CD4-positive, alpha-beta T cell (primary cell): ENCODE measurements at regions not wholly inside any gene's neighbourhood (a gene's known extent, or its start where the extent isn't known, plus 50 kb on each side); places are given as distances from the start of the nearest gene placed in this dataset.

Experiments used
- ATAC-seq: fragments of 200-7000 bp; cut with Tn5 transposase; one replicate; pipeline ENCODE4 v1.10.0; 2022; ENCODE audit warnings: mild to moderate bottlenecking; ENCODE audit not compliant: poor library complexity
- CTCF ChIA-PET: fragments of 350-600 bp; sonication (Branson Sonifier 250); formaldehyde crosslinking; loops from one replicate; lab custom pipeline; 2021; ENCODE audit warnings: antibody characterized with exemption, inconsistent platforms; lab: Charles Lee
- POLR2A ChIA-PET: fragments of 350-600 bp; sonication (Branson Sonifier 250); formaldehyde crosslinking; loops from one replicate; lab custom pipeline; 2021; ENCODE audit warnings: antibody characterized with exemption, inconsistent platforms; lab: Charles Lee
- DNase-seq, 14 experiments: peaks; one replicate each; pipeline ENCODE4 v3.0.0-alpha.2; 2013 to 2020; ENCODE audit warnings: mixed read lengths in 2 of 14
- H3K27ac ChIP-seq, 2 donors: one replicate each; pipeline versions ENCODE4 v1.5.1 to v1.7.0; 2013; ENCODE audit warnings: low read length in 2 of 2, low read depth in 1 of 2, mild to moderate bottlenecking in 1 of 2
- H3K27me3 ChIP-seq, 2 experiments: 1 replicate in 1 of 2; 2 replicates in 1 of 2; pipeline versions ENCODE4 v1.6.1 to v1.7.0; 2013; ENCODE audit warnings: low read length in 2 of 2, control low read depth in 1 of 2, mild to moderate bottlenecking in 1 of 2, moderate library complexity in 1 of 2; ENCODE audit not compliant: insufficient read depth in 2 of 2, control insufficient read depth in 1 of 2
- H3K36me3 ChIP-seq: one replicate; pipeline ENCODE4 v1.6.1; 2013; ENCODE audit warnings: low read length, control low read depth; ENCODE audit not compliant: insufficient read depth
- H3K4me1 ChIP-seq: one replicate; pipeline ENCODE4 v1.6.1; 2013; ENCODE audit warnings: low read length, control low read depth; ENCODE audit not compliant: insufficient read depth
- H3K4me3 ChIP-seq: one replicate; pipeline ENCODE4 v1.5.1; 2013; ENCODE audit warnings: mild to moderate bottlenecking, low read length, moderate library complexity
- H3K9me3 ChIP-seq, 2 experiments: 1 replicate in 1 of 2; 2 replicates in 1 of 2; pipeline versions ENCODE4 v1.6.1 to v1.7.0; 2013; ENCODE audit warnings: low read length in 2 of 2, mild to moderate bottlenecking in 2 of 2, control low read depth in 1 of 2, moderate library complexity in 1 of 2; ENCODE audit not compliant: control insufficient read depth in 1 of 2, insufficient read depth in 1 of 2
- H3K27ac Mint-ChIP-seq: one replicate; pipeline ENCODE4 v1.8.0; 2020; ENCODE audit warnings: mixed read lengths
- H3K27me3 Mint-ChIP-seq: one replicate; pipeline ENCODE4 v1.8.0; 2021; ENCODE audit warnings: mixed read lengths
- H3K36me3 Mint-ChIP-seq: one replicate; pipeline ENCODE4 v1.8.0; 2021; ENCODE audit warnings: low read depth, mixed read lengths
- H3K4me1 Mint-ChIP-seq: one replicate; pipeline ENCODE4 v1.8.0; 2021; ENCODE audit warnings: low read depth, mixed read lengths
- H3K4me3 Mint-ChIP-seq: one replicate; pipeline ENCODE4 v1.8.0; 2020; ENCODE audit warnings: mild to moderate bottlenecking, mixed read lengths
- H3K9me3 Mint-ChIP-seq: one replicate; pipeline ENCODE4 v1.8.0; 2020; ENCODE audit warnings: mixed read lengths
- CTCF ChIP-seq: fragments of 200-600 bp; IDR thresholded peaks from one replicate; pipeline ENCODE4 v1.8.0; 2022; ENCODE audit warnings: antibody characterized with exemption, mild to moderate bottlenecking
- intact Hi-C, 2 experiments: fragments of 100-400 bp; cut with DNase I in 1 of 2; cut with micrococcal nuclease in 1 of 2; formaldehyde crosslinking; loops; one replicate each; pipeline versions ENCODE4 v1.15.1 to v1.9.0; 2023 to 2025; cut with DNase I, micrococcal nuclease

- Histone ChIP-seq H3K27me3 (no peaks in the 10 kb centered on the region), H3K4me3 (no peak overlapping the region), H3K4me1 (no peaks in the 10 kb centered on the region), H3K36me3 (no peaks in the 10 kb centered on the region), H3K27ac (no peak overlapping the region), H3K9me3 (peaks cover 0 to 3% of the 10 kb centered on the region in 2 experiments)
- no peak overlapping the region for H3K27ac Mint-ChIP-seq
- intact Hi-C loops, result loop anchor here in 1 of 2 experiments (10.0 kb wide), 1 partner anchor 415 kb away; no protein-coding TSS in a partner anchor
- no peak for ATAC-seq
- H3K4me1 Mint-ChIP-seq, result no peaks in the 10 kb centered on the region
- H3K9me3 Mint-ChIP-seq, result no peaks in the 10 kb centered on the region
- H3K36me3 Mint-ChIP-seq, result no peaks in the 10 kb centered on the region
- POLR2A ChIA-PET, result no interaction called here
- no peak overlapping the region for H3K4me3 Mint-ChIP-seq
- H3K27me3 Mint-ChIP-seq, result no peaks in the 10 kb centered on the region
- no peak for TF ChIP-seq CTCF
- DNase-seq, result peak in 2 of 14 experiments; percentile 10 to 16
- CTCF ChIA-PET, result no interaction called here
Measured at GRCh38 chr4:89489338-89489771, 181.8 kb upstream of the GPRIN3 start.

GRCh38 chr4:89488736-89489135, 181.1 kb upstream of the GPRIN3 start:
- Mint-ChIP-seq H3K9me3 (no peaks in the 10 kb centered on the region), H3K4me1 (no peaks in the 10 kb centered on the region), H3K27ac (no peak overlapping the region), H3K4me3 (no peak overlapping the region), H3K27me3 (no peaks in the 10 kb centered on the region), H3K36me3 (no peaks in the 10 kb centered on the region)
- Histone ChIP-seq H3K27ac (no peak overlapping the region), H3K4me1 (no peaks in the 10 kb centered on the region), H3K4me3 (no peak overlapping the region), H3K9me3 (peaks cover 0 to 3% of the 10 kb centered on the region in 2 experiments), H3K36me3 (no peaks in the 10 kb centered on the region), H3K27me3 (no peaks in the 10 kb centered on the region)
- POLR2A ChIA-PET, result no interaction called here
- CTCF ChIA-PET, result no interaction called here
- ATAC-seq, result no peak
- TF ChIP-seq CTCF, result no peak
- no peak for DNase-seq
- intact Hi-C loops, result loop anchor here in 1 of 2 experiments (10.0 kb wide), 1 partner anchor 416 kb away; no protein-coding TSS in a partner anchor

DNA sequence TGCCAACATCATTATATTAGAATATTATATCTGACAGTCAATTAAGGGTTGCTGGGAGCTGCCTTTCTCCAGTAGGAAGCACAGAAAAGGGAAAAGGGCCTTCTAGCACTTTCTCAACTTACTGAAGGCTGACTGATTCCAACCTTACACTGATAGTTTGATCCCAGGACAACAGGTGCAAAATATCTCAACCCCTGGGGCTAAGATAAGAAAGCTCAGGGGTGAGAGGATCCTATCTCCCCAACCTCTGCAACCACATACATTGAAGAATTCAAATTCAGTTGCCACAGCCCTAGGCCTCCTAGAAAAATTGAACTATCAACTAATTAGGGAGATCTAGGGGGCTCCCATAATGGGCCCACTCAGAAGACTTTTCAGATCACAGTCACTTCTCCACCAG, 179.1 kb upstream of the GPRIN3 start:
- ChIA-PET POLR2A (no interaction called here), CTCF (no interaction called here)
- H3K27ac ChIP-seq, result no peak overlapping the region
- DNase-seq, result no peak
- Mint-ChIP-seq H3K4me3 (no peak overlapping the region), H3K27ac (no peak overlapping the region), H3K27me3 (no peaks in the 10 kb centered on the region), H3K9me3 (no peaks in the 10 kb centered on the region), H3K4me1 (no peaks in the 10 kb centered on the region), H3K36me3 (no peaks in the 10 kb centered on the region)
- TF ChIP-seq CTCF, result no peak
- no peaks in the 10 kb centered on the region for H3K4me1 ChIP-seq
- H3K36me3 ChIP-seq, result no peaks in the 10 kb centered on the region
- H3K27me3 ChIP-seq, result no peaks in the 10 kb centered on the region
- H3K4me3 ChIP-seq, result no peak overlapping the region
- no peak for ATAC-seq
- intact Hi-C loops, result loop anchor here in 1 of 2 experiments (10.0 kb wide), 1 partner anchor 418 kb away; no protein-coding TSS in a partner anchor
- H3K9me3 ChIP-seq, result peaks cover 0 to 3% of the 10 kb centered on the region in 2 experiments
